Breast epithelium (tissue), 3 donors: ENCODE measurements at regions not wholly inside any gene's neighbourhood (a gene's known extent, or its start where the extent isn't known, plus 50 kb on each side); places are given as distances from the start of the nearest gene placed in this dataset.

Experiments used
- CTCF ChIP-seq, 3 donors: fragments of 450-650 bp; IDR thresholded peaks; one replicate each; pipeline ENCODE4 v1.5.1; 2016 to 2017; ENCODE audit warnings: antibody characterized with exemption in 3 of 3, mild to moderate bottlenecking in 3 of 3, moderate library complexity in 3 of 3
- POLR2A ChIP-seq: fragments of 450-650 bp; IDR thresholded peaks from one replicate; pipeline ENCODE4 v1.6.1; 2016; ENCODE audit warnings: antibody characterized with exemption, mild to moderate bottlenecking, moderate library complexity
- POLR2AphosphoS5 ChIP-seq, 3 donors: sonication (generic); formaldehyde crosslinking; IDR thresholded peaks; one replicate each; pipeline ENCODE4 v1.6.1; 2017; ENCODE audit warnings: antibody characterized with exemption in 3 of 3

GRCh38 chr16:55411231-55411630, 67.8 kb upstream of the MMP2 start:
- TF ChIP-seq CTCF (IDR thresholded peaks at IDR 0.05) (no peak), POLR2A (no peak), POLR2AphosphoS5 (IDR thresholded peaks at IDR 0.05) (no peak)
